WERI-Rb-1 (cell line): ENCODE measurements at regions not wholly inside any gene's neighbourhood (a gene's known extent, or its start where the extent isn't known, plus 50 kb on each side); places are given as distances from the start of the nearest gene placed in this dataset.

ENCODE experiments used
- DNase-seq: peaks from one replicate; pipeline ENCODE4 v3.0.0-alpha.2; 2020
- H3K27ac ChIP-seq: fragments of 250-450 bp; sonication (Bioruptor Pico); 2 replicates; pipeline ENCODE4 v1.5.1; 2020; ENCODE audit warnings: mild to moderate bottlenecking, moderate library complexity
- H3K27me3 ChIP-seq: fragments of 250-450 bp; sonication (Bioruptor Pico); 2 replicates; pipeline ENCODE4 v1.5.1; 2021; ENCODE audit warnings: mild to moderate bottlenecking, low read depth, moderate library complexity; ENCODE audit not compliant: insufficient read depth, severe bottlenecking
- H3K36me3 ChIP-seq: fragments of 250-450 bp; sonication (Bioruptor Pico); 2 replicates; pipeline ENCODE4 v1.5.1; 2020; ENCODE audit warnings: mild to moderate bottlenecking, moderate library complexity
- H3K4me3 ChIP-seq: 2 replicates; pipeline ENCODE4 v1.5.1; 2011; ENCODE audit warnings: low read depth, mild to moderate bottlenecking, control low read depth, low read length
- H3K9me3 ChIP-seq: fragments of 250-450 bp; sonication (Bioruptor Pico); 2 replicates; pipeline ENCODE4 v1.5.1; 2021; ENCODE audit warnings: mild to moderate bottlenecking, moderate library complexity; ENCODE audit not compliant: severe bottlenecking
- CTCF ChIP-seq: IDR thresholded peaks from 2 replicates; pipeline ENCODE4 v1.5.1; 2011; ENCODE audit warnings: low read depth, mild to moderate bottlenecking, control low read depth, inconsistent platforms, low read length

- DNase-seq: no peak
These were observed 743.1 kb upstream of the ADGRL4 start for GRCh38 chr1:79749607-79750006.

GRCh38 chr1:79745929-79746328 is 739.4 kb upstream of the ADGRL4 start:
- no peak for DNase-seq
- Histone ChIP-seq H3K27me3 (no peaks in the 10 kb centered on the region), H3K27ac (no peak overlapping the region), H3K4me3 (no peak overlapping the region), H3K9me3 (no peaks in the 10 kb centered on the region), H3K36me3 (no peaks in the 10 kb centered on the region)
- TF ChIP-seq CTCF: no peak

More at GRCh38 chr1:79749607-79750006, 743.1 kb upstream of the ADGRL4 start:
- Histone ChIP-seq H3K9me3 (no peaks in the 10 kb centered on the region), H3K36me3 (no peaks in the 10 kb centered on the region), H3K27me3 (no peaks in the 10 kb centered on the region), H3K4me3 (no peak overlapping the region), H3K27ac (no peak overlapping the region)
- TF ChIP-seq CTCF: no peak

GRCh38 chr1:79744746-79745145 is 738.2 kb upstream of the ADGRL4 start:
- no peak for DNase-seq
- H3K9me3 ChIP-seq: no peaks in the 10 kb centered on the region
- H3K36me3 ChIP-seq: no peaks in the 10 kb centered on the region
- H3K4me3 ChIP-seq: no peak overlapping the region
- no peaks in the 10 kb centered on the region for H3K27me3 ChIP-seq
- H3K27ac ChIP-seq: no peak overlapping the region
- no peak for TF ChIP-seq CTCF

- no peak for TF ChIP-seq CTCF
These were observed 735.3 kb upstream of the ADGRL4 start for GRCh38 chr1:79741720-79742421.

GRCh38 chr1:79738101-79738500 is 731.6 kb upstream of the ADGRL4 start:
- TF ChIP-seq CTCF: no peak
- no peak for DNase-seq
- no peak overlapping the region for H3K27ac ChIP-seq
- no peaks in the 10 kb centered on the region for H3K9me3 ChIP-seq
- no peaks in the 10 kb centered on the region for H3K27me3 ChIP-seq
- H3K36me3 ChIP-seq: no peaks in the 10 kb centered on the region
- no peak overlapping the region for H3K4me3 ChIP-seq

More at GRCh38 chr1:79741720-79742421, 735.3 kb upstream of the ADGRL4 start:
- H3K9me3 ChIP-seq: no peaks in the 10 kb centered on the region
- H3K4me3 ChIP-seq: no peak overlapping the region
- no peaks in the 10 kb centered on the region for H3K36me3 ChIP-seq
- no peak overlapping the region for H3K27ac ChIP-seq
- no peak for DNase-seq
- H3K27me3 ChIP-seq: no peaks in the 10 kb centered on the region

- no peaks in the 10 kb centered on the region for H3K27me3 ChIP-seq
- no peaks in the 10 kb centered on the region for H3K9me3 ChIP-seq
- no peak for DNase-seq
- no peak overlapping the region for H3K4me3 ChIP-seq
- no peak for TF ChIP-seq CTCF
- H3K27ac ChIP-seq: no peak overlapping the region
- no peaks in the 10 kb centered on the region for H3K36me3 ChIP-seq
These were observed 730.7 kb upstream of the ADGRL4 start for GRCh38 chr1:79737193-79737592.
